GM12875 (cell line): ENCODE measurements at regions not wholly inside any gene's neighbourhood (a gene's known extent, or its start where the extent isn't known, plus 50 kb on each side); places are given as distances from the start of the nearest gene placed in this dataset.
"Not testable (repeated sequence)": the region's sequence is repeated elsewhere in the genome, so short reads cannot be mapped to it uniquely, and the experiment has no call there.

Source experiments
- H3K4me3 ChIP-seq: one replicate; pipeline ENCODE4 v1.5.1; 2011; ENCODE audit warnings: low read depth, low read length, control low read depth
- CTCF ChIP-seq: IDR thresholded peaks from 2 replicates; pipeline ENCODE4 v1.5.1; 2011; ENCODE audit warnings: low read depth, mild to moderate bottlenecking, control low read depth, inconsistent platforms, low read length, moderate library complexity, borderline replicate concordance; ENCODE audit not compliant: insufficient read depth

DNA sequence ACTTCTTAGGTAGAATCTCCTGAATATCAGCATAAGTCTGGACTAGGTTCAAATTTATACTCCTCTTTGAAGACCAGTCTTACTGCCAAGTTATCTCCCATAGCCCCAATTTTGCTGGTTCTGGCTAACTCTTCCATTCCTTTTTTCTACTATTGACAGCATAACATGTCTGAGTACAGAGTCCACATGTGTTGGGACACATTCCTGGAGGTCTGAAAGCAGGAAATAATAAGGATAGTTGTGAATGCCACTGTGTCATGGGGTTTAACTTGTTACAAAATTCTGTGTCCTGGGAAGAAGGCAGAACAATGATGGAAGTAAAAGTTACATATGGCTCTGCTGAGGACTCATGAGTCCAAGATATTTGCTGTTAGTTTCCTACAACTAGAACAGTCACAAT lies 57.4 kb upstream of the ZBTB20 start:
- TF ChIP-seq CTCF, result no peak
- no peak overlapping the region for H3K4me3 ChIP-seq

GRCh38 chr3:115208066-115208750 lies 61.1 kb upstream of the ZBTB20 start:
- TF ChIP-seq CTCF, result no peak

DNA sequence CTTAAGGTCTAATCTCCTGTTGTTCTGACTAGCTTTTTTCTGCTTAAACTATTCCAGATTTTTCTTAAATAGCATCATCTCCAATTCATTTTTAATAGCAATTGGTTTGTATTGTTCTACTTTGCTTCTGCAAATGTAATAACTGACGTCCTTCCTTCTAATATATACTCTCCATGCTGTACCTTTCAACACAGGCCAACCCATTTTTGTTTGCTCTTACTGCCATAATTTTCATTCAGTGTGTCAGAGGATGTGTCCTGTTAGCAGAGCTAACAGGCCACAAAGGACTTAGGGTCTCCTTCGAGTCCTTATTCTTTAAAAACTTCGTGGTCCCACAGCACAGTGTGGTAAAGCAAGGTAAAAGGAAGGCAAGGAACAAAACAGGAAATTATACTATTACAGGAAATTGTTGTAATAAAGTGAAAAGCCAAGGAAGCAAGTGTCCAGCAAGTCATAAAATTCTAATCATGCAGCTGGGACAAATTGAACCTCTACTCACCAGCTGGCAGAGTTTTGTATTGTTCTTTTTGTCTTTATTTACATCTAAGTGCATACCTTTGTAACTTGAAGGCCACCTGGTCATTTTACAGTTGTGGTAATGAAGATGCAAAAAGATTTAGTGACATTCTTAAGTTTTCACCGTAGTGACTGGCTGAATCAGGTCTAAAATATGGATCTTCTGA lies 64.9 kb upstream of the ZBTB20 start:
- no peak overlapping the region for H3K4me3 ChIP-seq
- TF ChIP-seq CTCF, result no peak

More at GRCh38 chr3:115208066-115208750, 61.1 kb upstream of the ZBTB20 start:
- no peak overlapping the region for H3K4me3 ChIP-seq

GRCh38 chr3:115212615-115213014 lies 65.5 kb upstream of the ZBTB20 start:
- H3K4me3 ChIP-seq, result no peak overlapping the region
- TF ChIP-seq CTCF, result no peak

- not testable (repeated sequence) for H3K4me3 ChIP-seq
These were observed 66.0 kb upstream of the ZBTB20 start for GRCh38 chr3:115213052-115213451.

DNA sequence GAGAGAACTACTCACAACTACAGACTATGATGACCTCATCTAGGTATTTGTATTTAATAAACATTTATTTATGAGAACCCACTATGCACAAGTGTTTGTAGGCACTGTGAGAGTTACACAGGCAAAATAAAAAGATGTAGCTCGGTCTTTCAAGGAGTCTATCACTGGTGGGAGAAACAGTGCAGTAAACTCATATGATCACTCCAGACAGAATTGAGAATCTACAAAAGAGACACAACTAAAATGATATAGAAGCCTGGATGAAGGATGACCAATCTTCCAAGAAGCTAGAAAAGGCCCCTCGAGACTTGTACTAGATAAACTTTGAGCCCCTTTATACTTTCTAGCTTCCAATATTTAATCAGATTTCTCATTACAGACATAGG lies 70.2 kb upstream of the ZBTB20 start:
- no peak for TF ChIP-seq CTCF
- H3K4me3 ChIP-seq, result no peak overlapping the region

DNA sequence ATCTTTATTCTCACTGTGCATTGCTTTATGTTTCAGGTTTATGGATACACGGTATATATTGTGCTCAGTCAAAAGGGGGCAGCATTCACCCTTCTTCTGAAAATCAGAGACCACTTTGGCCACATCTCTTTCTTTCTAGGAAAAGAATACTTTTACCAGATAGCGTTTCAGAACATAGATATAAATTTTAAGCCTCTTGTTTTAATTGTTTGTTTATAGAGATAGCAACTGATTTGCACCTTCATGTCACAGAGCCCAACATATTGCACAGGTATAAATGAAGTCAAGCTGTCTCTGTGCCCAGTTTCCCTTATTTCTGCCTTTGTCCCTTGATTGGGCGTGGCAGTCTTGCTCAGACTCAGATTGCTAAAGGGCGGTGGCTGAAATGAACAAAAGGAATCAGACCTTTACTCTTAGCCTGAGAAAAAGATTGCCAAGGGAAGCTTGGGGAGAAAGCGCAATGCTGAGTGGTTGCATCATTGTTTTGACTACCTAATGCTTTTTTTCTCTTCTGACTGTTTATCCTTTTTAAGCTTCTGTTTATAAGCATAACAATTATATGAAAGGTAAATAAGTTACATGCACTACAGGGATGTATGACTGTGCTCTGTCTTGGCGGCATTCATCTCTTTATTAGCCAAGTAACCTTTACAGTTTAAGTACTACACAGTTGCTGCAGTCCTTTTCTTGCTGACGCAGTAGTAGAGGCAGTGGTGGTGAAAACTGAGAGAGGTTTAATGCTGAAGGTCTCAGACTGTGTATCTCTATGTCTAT lies 70.8 kb upstream of the ZBTB20 start:
- TF ChIP-seq CTCF, result peak; percentile 20; the same call in 1 of the 2 replicates
- no peak overlapping the region for H3K4me3 ChIP-seq
